NB4 (cell line): ENCODE measurements at regions not wholly inside any gene's neighbourhood (a gene's known extent, or its start where the extent isn't known, plus 50 kb on each side); places are given as distances from the start of the nearest gene placed in this dataset.

Experiments
- DNase-seq: peaks from one replicate; pipeline ENCODE4 v3.0.0; 2010; ENCODE audit warnings: low read depth
- H3K4me3 ChIP-seq: one replicate; pipeline ENCODE4 v1.5.1; 2011; ENCODE audit warnings: mild to moderate bottlenecking, low read depth, low read length, moderate library complexity
- CTCF ChIP-seq: IDR thresholded peaks from one replicate; pipeline ENCODE4 v1.5.1; 2012; ENCODE audit warnings: low read depth, low read length
- MAX ChIP-seq: IDR thresholded peaks from 2 replicates; pipeline ENCODE4 v1.6.1; 2011; ENCODE audit warnings: low read depth, low read length
- MYC ChIP-seq: IDR thresholded peaks from 2 replicates; pipeline ENCODE4 v1.6.1; 2011; ENCODE audit warnings: low read depth, low read length
- POLR2A ChIP-seq: IDR thresholded peaks from 2 replicates; pipeline ENCODE4 v1.6.1; 2011; ENCODE audit warnings: mild to moderate bottlenecking; ENCODE audit not compliant: insufficient read length; ENCODE audit errors: extremely low read depth

- no peak for DNase-seq
- TF ChIP-seq MAX: no peak
- no peak for TF ChIP-seq MYC
- no peak for TF ChIP-seq POLR2A
- no peak for TF ChIP-seq CTCF
- no peak overlapping the region for H3K4me3 ChIP-seq
Observed at GRCh38 chr11:128242451-128242850, 344.9 kb downstream of the ETS1 start.

- no peak for DNase-seq
- no peak overlapping the region for H3K4me3 ChIP-seq
- no peak for TF ChIP-seq POLR2A
- no peak for TF ChIP-seq MAX
- TF ChIP-seq CTCF: no peak
- TF ChIP-seq MYC: no peak
Observed at GRCh38 chr11:128240546-128240945, 346.8 kb downstream of the ETS1 start.

- DNase-seq: no peak
- H3K4me3 ChIP-seq: no peak overlapping the region
- no peak for TF ChIP-seq MAX
- TF ChIP-seq MYC: no peak
- no peak for TF ChIP-seq CTCF
- no peak for TF ChIP-seq POLR2A
Observed at GRCh38 chr11:128239306-128239705, 348.1 kb downstream of the ETS1 start.

GRCh38 chr11:128238521-128239265 is 348.7 kb downstream of the ETS1 start:
- DNase-seq: no peak
- TF ChIP-seq POLR2A (no peak), MAX (no peak), MYC (no peak)
- no peak overlapping the region for H3K4me3 ChIP-seq

- H3K4me3 ChIP-seq: no peak overlapping the region
- TF ChIP-seq MAX (no peak), POLR2A (no peak), CTCF (no peak)
- no peak for DNase-seq
Observed at GRCh38 chr11:128236506-128237498, 350.6 kb downstream of the ETS1 start.

GRCh38 chr11:128235958-128236357 is 351.4 kb downstream of the ETS1 start:
- TF ChIP-seq MAX (no peak), POLR2A (no peak), CTCF (no peak), MYC (no peak)
- DNase-seq: no peak

More at GRCh38 chr11:128235958-128236357, 351.4 kb downstream of the ETS1 start:
- no peak overlapping the region for H3K4me3 ChIP-seq
